HG02588 (cell line): ENCODE measurements at regions not wholly inside any gene's neighbourhood (a gene's known extent, or its start where the extent isn't known, plus 50 kb on each side); places are given as distances from the start of the nearest gene placed in this dataset.

Experiments
- ATAC-seq: cut with Tn5 transposase; IDR thresholded peaks from one replicate; pipeline ENCODE4 v1.9.1; 2021; ENCODE audit warnings: mild to moderate bottlenecking, moderate library complexity; ENCODE audit not compliant: unreplicated experiment

DNA sequence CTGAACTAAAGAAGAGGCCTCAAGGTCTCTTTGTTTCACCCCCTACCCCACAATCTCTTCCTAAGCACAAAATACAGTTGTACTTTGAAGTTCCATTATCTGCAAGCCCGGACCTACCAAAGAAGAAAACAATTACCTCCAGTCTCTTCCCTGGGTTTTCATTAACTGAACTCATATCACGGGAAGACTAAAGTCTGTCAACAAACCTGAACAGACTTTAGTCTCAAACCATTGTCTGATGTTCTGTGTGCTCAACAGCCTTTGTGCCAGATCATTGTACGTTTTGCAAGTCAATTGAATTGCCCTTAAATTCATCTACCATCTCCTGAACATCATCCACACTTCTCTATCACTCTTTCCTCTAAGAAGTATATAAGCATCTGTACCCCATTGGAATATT is 1021.9 kb upstream of the CDH2 start:
- no peak for ATAC-seq

DNA sequence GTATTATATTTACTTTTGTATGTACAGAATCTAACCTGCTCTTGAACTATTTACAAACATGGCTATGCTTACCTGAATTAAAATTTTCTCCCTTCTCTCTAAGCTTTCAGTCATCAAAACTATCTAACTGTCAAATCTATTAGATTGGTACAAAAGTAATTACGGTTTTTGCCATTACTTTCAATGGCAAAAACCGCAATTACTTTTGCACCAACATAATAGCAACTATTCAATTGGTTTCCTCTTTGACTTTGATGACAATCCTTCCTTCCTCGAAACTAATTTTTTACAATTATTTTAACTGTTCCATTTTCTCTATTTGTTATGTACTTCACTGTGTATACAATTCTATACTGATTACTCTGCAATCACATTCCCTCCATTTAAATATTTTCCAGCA is 1019.4 kb upstream of the CDH2 start:
- no peak for ATAC-seq

GRCh38 chr18:29191263-29191662 is 1014.3 kb upstream of the CDH2 start:
- no peak for ATAC-seq

DNA sequence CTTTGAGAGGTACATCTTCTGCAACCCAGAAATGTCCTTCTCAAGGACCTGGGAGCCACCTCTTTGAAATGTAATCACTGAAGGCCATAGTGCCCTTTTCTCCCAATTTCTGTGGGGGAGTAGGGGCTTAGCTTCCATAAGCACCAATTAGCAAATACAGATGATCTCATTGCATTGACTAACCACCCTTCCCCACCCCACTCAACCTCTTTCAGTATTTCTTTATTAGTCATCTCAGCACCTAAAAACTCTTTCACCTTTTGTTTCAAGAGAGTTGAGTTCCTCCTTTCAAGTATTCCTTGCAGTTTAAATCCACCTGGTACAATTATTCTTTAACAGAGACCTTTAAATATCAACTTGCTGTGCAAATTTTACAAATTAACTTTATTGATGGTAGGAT is 1011.8 kb upstream of the CDH2 start:
- ATAC-seq, result no peak

DNA sequence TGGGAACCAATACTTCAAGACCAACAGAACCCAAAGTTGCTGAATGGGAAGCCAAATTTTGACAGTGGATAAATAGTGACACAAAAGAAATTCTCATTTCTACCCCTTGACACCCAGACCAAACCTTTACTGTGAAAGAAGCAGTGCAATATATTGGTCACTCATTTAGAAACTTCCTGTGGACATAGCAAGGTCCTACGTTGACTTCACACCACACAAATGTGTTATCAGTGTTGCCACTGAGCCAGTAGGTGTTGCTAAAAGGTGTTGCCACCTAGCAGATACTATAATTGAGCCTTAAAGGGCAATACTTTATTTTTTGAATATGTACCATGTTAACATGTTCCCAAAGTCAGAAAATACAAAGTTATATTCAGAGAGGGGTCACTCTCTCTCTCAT is 1008.9 kb upstream of the CDH2 start:
- ATAC-seq, result no peak

- ATAC-seq, result no peak
These were observed 1007.7 kb upstream of the CDH2 start for GRCh38 chr18:29184654-29185053.

DNA sequence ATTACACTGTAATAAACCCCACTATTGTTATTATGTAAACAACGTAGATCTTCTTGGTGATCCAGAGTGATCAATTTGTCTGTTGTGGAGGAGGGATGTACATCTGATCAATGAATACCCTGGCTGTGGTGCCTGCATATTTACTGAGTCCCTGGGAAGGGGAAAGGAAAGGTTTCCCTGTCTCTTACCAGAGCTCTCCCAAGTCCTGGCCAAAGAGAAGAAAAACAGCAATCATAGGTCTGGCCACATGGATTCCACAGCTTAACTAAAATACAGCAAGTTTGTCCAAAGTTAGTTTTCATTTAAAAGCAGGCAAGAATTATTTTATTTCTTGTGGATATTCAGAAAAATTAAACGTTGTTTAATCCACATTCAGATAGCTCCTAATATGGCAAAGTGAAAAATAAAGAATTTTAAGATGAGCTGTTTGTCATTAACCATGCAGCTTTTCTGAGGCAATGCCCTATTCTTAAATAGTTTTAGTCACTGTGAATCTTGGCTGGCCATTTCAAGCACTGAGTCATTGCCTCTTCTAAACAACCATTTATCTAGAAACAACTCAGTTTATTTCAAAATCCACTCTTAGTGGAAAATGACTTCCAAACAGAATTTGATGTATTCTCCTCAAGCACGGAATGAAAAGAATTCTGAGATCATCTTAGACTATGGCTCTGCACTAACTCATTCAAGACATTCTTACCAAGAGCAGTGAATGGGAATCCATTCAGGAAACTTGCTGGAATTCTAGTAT is 1004.4 kb upstream of the CDH2 start:
- ATAC-seq, result no peak

DNA sequence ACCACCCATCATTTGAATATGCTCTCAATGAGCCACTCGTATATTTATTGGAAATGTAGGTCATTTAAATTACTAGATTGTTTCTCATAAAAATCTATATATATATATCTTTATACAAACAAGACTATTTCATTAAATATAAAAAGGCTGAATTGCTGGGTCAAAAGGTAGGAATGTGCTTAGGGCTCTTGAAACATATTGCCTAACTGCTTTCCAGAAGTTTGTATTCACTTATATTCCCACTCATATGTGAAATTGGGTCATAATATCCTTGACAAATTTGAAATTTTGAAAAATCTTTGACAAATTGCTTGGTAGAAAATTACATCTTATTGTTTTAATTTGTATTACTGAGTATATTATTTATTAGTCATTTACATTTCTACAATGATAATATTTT is 999.8 kb upstream of the CDH2 start:
- no peak for ATAC-seq

- ATAC-seq, result no peak
These were observed 998.0 kb upstream of the CDH2 start for GRCh38 chr18:29174891-29175290.

GRCh38 chr18:29172756-29173067 is 995.8 kb upstream of the CDH2 start:
- ATAC-seq, result no peak

DNA sequence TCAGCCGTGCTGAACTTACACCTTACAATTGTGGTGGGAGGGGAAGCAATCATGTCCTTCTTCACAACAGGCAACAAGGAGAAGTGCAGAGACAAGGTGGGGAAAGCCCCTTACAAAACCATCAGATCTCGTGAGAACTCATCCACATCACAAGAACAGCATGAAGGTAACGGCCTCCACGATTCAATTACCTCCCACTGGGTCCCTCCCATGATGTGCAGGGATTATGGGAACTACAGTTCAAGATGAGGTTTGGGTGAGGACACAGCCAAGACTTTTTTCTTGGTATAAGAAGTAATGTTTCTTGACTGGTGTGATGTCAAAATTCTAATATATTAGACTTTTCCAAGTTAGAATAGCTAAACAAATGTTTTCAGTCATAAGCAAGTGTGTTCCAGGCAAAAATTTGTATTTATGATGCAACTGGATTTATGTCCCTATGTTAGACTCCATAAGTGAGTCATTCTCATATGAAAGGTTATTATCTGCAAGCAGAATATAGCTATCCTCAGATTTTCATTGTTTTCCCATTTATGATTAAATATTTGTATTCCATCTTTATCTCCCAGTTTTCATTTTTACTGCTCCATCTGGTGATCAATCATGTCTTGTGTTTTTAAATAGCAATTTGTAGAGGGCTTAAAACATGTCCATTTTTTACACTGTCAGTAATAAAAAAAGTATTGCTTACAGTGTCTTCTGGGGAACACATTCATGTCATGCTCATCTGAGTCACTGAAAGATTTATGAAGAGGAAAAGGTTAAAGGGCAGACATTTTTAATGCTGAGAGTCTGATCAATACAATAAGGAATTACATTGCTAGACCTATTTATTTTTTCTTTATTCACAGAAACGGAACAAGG is 995.2 kb upstream of the CDH2 start:
- no peak for ATAC-seq

DNA sequence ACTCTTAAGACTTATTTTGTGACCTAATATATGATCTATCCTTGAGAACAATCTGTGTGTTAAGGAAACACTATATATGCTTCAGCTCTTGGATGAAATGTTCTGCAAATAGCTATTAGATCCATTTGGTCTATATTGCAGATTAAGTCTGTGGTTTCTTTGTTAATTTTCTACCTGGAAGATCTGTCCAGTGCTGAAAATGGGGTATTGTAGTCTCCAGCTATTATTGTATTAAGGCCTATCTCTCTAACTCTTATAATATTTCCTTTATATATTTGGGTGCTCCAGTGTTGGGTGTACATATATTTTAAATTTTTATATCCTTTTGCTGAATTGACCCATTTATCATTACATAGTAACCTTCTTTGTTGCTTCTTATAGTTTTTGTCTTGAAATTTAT is 992.7 kb upstream of the CDH2 start:
- ATAC-seq, result no peak

GRCh38 chr18:29164993-29165599 is 988.2 kb upstream of the CDH2 start:
- ATAC-seq, result no peak

- ATAC-seq, result no peak
These were observed 987.2 kb upstream of the CDH2 start for GRCh38 chr18:29164020-29164706.

- ATAC-seq, result no peak
These were observed 986.7 kb upstream of the CDH2 start for GRCh38 chr18:29163596-29163995.

GRCh38 chr18:29161429-29161828 is 984.5 kb upstream of the CDH2 start:
- ATAC-seq, result no peak

- no peak for ATAC-seq
These were observed 983.2 kb upstream of the CDH2 start for GRCh38 chr18:29160170-29160569.

GRCh38 chr18:29157905-29158304 is 981.0 kb upstream of the CDH2 start:
- ATAC-seq, result no peak

- no peak for ATAC-seq
These were observed 980.3 kb upstream of the CDH2 start for GRCh38 chr18:29157057-29157780.

GRCh38 chr18:29156531-29156930 is 979.6 kb upstream of the CDH2 start:
- ATAC-seq, result no peak
